HL-60 (cell line): ENCODE measurements at regions not wholly inside any gene's neighbourhood (a gene's known extent, or its start where the extent isn't known, plus 50 kb on each side); places are given as distances from the start of the nearest gene placed in this dataset.

Source experiments
- DNase-seq, 2 experiments: peaks; one replicate each; pipeline ENCODE4 v3.0.0-alpha.2; 2010 to 2020; ENCODE audit warnings: low read depth in 1 of 2, low spot score in 1 of 2
- H3K27ac ChIP-seq: fragments of 250-450 bp; sonication (Bioruptor Pico); replicated peaks from 2 replicates; pipeline ENCODE4 v1.5.1; 2020; ENCODE audit warnings: mild to moderate bottlenecking, moderate library complexity
- H3K27me3 ChIP-seq: fragments of 250-450 bp; sonication (Bioruptor Pico); 2 replicates; pipeline ENCODE4 v1.5.1; 2021; ENCODE audit warnings: mild to moderate bottlenecking, moderate library complexity; ENCODE audit not compliant: insufficient read depth, poor library complexity, severe bottlenecking
- H3K4me3 ChIP-seq: replicated peaks from 2 replicates; pipeline ENCODE4 v1.5.1; 2011; ENCODE audit warnings: mild to moderate bottlenecking, control low read depth, low read length; ENCODE audit not compliant: insufficient read depth
- GABPA ChIP-seq: IDR thresholded peaks from 2 replicates; pipeline ENCODE4 v1.6.1; 2012; ENCODE audit warnings: low read depth
- POLR2AphosphoS5 ChIP-seq: IDR thresholded peaks from 2 replicates; pipeline ENCODE4 v1.6.1; 2012; ENCODE audit warnings: low read depth
- SPI1 ChIP-seq: IDR thresholded peaks from 2 replicates; pipeline ENCODE4 v1.6.1; 2012; ENCODE audit warnings: low read depth, mild to moderate bottlenecking, borderline replicate concordance
- TF ChIP-seq, protein P1 (sequence below): IDR thresholded peaks from 2 replicates; pipeline ENCODE4 v1.6.1; 2012; ENCODE audit warnings: low read depth; ENCODE audit not compliant: insufficient replicate concordance
- TF ChIP-seq, protein P2 (sequence below): IDR thresholded peaks from one replicate; pipeline ENCODE4 v1.5.1; 2011; ENCODE audit warnings: low read length, control low read depth, inconsistent platforms; ENCODE audit not compliant: insufficient read depth

DNA sequence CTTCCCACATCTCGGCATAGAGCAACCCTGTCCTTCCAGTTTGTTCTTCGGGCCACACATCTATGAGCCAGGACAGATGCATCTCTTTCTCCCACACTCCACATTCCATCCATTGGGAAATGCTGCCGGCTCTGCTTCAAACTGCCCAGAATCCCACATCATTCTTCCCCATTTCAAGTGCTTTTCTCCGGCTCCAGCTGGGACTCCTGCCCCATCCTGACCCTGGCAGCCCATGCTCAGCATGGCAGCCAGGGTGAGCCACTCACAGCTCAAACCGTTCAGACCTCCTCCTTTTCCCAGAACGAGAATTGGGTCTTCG lies 132.8 kb upstream of the SDK2 start:
- no peak overlapping the region for H3K27ac ChIP-seq
- TF ChIP-seq SPI1 (no peak), POLR2AphosphoS5 (no peak), GABPA (no peak)
- TF ChIP-seq, protein P1, sequence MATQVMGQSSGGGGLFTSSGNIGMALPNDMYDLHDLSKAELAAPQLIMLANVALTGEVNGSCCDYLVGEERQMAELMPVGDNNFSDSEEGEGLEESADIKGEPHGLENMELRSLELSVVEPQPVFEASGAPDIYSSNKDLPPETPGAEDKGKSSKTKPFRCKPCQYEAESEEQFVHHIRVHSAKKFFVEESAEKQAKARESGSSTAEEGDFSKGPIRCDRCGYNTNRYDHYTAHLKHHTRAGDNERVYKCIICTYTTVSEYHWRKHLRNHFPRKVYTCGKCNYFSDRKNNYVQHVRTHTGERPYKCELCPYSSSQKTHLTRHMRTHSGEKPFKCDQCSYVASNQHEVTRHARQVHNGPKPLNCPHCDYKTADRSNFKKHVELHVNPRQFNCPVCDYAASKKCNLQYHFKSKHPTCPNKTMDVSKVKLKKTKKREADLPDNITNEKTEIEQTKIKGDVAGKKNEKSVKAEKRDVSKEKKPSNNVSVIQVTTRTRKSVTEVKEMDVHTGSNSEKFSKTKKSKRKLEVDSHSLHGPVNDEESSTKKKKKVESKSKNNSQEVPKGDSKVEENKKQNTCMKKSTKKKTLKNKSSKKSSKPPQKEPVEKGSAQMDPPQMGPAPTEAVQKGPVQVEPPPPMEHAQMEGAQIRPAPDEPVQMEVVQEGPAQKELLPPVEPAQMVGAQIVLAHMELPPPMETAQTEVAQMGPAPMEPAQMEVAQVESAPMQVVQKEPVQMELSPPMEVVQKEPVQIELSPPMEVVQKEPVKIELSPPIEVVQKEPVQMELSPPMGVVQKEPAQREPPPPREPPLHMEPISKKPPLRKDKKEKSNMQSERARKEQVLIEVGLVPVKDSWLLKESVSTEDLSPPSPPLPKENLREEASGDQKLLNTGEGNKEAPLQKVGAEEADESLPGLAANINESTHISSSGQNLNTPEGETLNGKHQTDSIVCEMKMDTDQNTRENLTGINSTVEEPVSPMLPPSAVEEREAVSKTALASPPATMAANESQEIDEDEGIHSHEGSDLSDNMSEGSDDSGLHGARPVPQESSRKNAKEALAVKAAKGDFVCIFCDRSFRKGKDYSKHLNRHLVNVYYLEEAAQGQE, result no peak
- TF ChIP-seq, protein P2, sequence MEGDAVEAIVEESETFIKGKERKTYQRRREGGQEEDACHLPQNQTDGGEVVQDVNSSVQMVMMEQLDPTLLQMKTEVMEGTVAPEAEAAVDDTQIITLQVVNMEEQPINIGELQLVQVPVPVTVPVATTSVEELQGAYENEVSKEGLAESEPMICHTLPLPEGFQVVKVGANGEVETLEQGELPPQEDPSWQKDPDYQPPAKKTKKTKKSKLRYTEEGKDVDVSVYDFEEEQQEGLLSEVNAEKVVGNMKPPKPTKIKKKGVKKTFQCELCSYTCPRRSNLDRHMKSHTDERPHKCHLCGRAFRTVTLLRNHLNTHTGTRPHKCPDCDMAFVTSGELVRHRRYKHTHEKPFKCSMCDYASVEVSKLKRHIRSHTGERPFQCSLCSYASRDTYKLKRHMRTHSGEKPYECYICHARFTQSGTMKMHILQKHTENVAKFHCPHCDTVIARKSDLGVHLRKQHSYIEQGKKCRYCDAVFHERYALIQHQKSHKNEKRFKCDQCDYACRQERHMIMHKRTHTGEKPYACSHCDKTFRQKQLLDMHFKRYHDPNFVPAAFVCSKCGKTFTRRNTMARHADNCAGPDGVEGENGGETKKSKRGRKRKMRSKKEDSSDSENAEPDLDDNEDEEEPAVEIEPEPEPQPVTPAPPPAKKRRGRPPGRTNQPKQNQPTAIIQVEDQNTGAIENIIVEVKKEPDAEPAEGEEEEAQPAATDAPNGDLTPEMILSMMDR, result no peak
- H3K4me3 ChIP-seq, result no peak overlapping the region
- H3K27me3 ChIP-seq, result peaks cover 4% of the 10 kb centered on the region
- no peak for DNase-seq

DNA sequence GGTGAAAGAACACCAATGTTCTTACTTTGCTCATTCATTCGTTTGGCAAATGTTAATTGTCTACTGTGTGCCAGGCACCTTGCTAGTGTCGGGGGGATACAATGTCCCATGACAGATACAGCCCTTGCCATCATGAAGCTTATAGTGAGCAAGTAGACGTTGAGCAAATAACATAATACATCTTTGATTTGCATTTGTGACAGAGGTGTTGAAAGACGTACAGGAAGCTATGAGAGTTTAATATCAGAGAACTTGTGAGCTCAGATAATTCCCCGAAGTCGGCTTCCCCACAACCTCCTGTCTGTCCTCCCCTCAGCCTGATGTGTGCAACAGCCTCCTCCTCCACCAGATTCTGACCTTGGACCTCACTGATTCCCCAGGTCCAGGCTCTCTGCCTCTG lies 138.0 kb upstream of the SDK2 start:
- Histone ChIP-seq H3K4me3 (no peak overlapping the region), H3K27me3 (peaks cover 16% of the 10 kb centered on the region), H3K27ac (no peak overlapping the region)
- no peak for DNase-seq
- TF ChIP-seq, protein P2, result no peak
- no peak for TF ChIP-seq GABPA
- TF ChIP-seq, protein P1, result no peak
- no peak for TF ChIP-seq SPI1
- no peak for TF ChIP-seq POLR2AphosphoS5

DNA sequence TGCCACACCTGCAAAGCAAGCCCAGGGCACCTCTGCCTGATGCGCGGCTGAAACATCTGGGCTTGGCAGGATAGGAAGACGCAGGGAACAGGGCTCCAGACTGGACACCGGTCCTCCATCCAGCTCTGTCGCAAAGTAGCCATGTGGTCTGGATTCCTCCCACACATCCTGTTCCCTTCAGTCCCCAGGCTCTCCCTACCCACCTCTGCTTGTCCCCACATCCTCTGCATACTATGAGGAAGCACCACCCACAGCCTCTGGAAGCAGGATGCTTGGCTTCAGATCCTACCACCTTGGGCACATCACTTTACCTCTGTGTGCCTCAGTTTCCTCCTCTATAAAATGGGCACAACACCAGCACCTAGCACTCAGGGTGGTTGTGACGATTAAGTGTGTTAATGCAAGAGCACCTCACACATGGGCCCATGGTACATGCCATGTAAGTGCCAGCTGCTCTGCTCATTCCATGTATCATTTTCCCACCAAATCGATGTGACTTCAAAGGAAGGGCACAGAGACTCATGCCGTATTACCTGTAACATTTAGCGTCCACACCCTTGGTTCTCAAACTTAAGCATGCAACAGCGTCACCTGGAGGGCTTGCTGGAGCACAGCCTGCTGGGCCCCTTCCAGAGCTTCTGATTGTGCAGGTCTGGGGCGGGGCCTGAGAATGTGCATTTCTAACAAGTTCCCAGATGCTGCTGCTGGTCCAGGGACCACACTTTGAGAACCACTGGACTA lies 138.6 kb upstream of the SDK2 start:
- no peak for TF ChIP-seq POLR2AphosphoS5
- TF ChIP-seq GABPA, result no peak
- TF ChIP-seq, protein P2, result no peak
- no peak for TF ChIP-seq SPI1
- TF ChIP-seq, protein P1, result no peak
- DNase-seq, result no peak
- peaks cover 16% of the 10 kb centered on the region for H3K27me3 ChIP-seq
- H3K4me3 ChIP-seq, result no peak overlapping the region
- no peak overlapping the region for H3K27ac ChIP-seq
